GM23338 (cell line): ENCODE measurements at regions not wholly inside any gene's neighbourhood (a gene's known extent, or its start where the extent isn't known, plus 50 kb on each side); places are given as distances from the start of the nearest gene placed in this dataset.

Experiments
- ATAC-seq: fragments of 200-7000 bp; cut with Tn5 transposase; 3 replicates; pipeline ENCODE4 v1.9.1; 2020
- DNase-seq: peaks from one replicate; pipeline ENCODE4 v3.0.0-alpha.2; 2015; ENCODE audit warnings: low spot score
- H2AFZ ChIP-seq: fragments of 200-600 bp; sonication (generic); 2 replicates; pipeline ENCODE4 v1.8.0; 2016; ENCODE audit warnings: antibody characterized with exemption, mild to moderate bottlenecking, moderate library complexity
- H3F3A ChIP-seq: fragments of 200-600 bp; sonication (generic); replicated peaks from 2 replicates; pipeline ENCODE4 v1.8.0; 2017; ENCODE audit warnings: antibody characterized with exemption, mixed run types, low read depth
- H3K27ac ChIP-seq: fragments of 200-600 bp; sonication (generic); 2 replicates; pipeline ENCODE4 v1.6.1; 2016; ENCODE audit warnings: low read depth
- H3K27me3 ChIP-seq: fragments of 200-600 bp; sonication (generic); 2 replicates; pipeline ENCODE4 v1.8.0; 2016; ENCODE audit warnings: mild to moderate bottlenecking, mixed run types, moderate library complexity; ENCODE audit not compliant: insufficient read depth
- H3K36me3 ChIP-seq: fragments of 200-600 bp; sonication (generic); 2 replicates; pipeline ENCODE4 v1.8.0; 2016; ENCODE audit warnings: mild to moderate bottlenecking; ENCODE audit not compliant: insufficient read depth
- H3K4me1 ChIP-seq: fragments of 200-600 bp; sonication (generic); 2 replicates; pipeline ENCODE4 v1.8.0; 2016; ENCODE audit warnings: mild to moderate bottlenecking, moderate library complexity; ENCODE audit not compliant: insufficient read depth
- H3K4me2 ChIP-seq: fragments of 200-600 bp; sonication (generic); 2 replicates; pipeline ENCODE4 v1.7.1; 2017; ENCODE audit warnings: mixed run types
- H3K4me3 ChIP-seq: fragments of 200-600 bp; sonication (generic); 2 replicates; pipeline ENCODE4 v1.6.1; 2016; ENCODE audit warnings: mixed run types
- H3K79me2 ChIP-seq: fragments of 200-600 bp; sonication (generic); replicated peaks from 2 replicates; pipeline ENCODE4 v1.8.0; 2017; ENCODE audit warnings: mild to moderate bottlenecking; ENCODE audit not compliant: insufficient read depth
- H3K9me2 ChIP-seq: fragments of 200-600 bp; sonication (generic); 2 replicates; pipeline ENCODE4 v1.8.0; 2017; ENCODE audit not compliant: insufficient read depth
- H4K20me1 ChIP-seq: fragments of 200-600 bp; sonication (generic); replicated peaks from 2 replicates; pipeline ENCODE4 v1.8.0; 2017; ENCODE audit warnings: mild to moderate bottlenecking; ENCODE audit not compliant: insufficient read depth
- H3K27ac Mint-ChIP-seq: 2 replicates; pipeline ENCODE4 v1.8.0; 2020; ENCODE audit warnings: inconsistent platforms, mild to moderate bottlenecking, moderate library complexity, mixed read lengths
- H3K27me3 Mint-ChIP-seq: 3 replicates; pipeline ENCODE4 v1.8.0; 2022; ENCODE audit warnings: low read depth, mild to moderate bottlenecking, moderate library complexity, mixed read lengths, inconsistent platforms; ENCODE audit not compliant: insufficient read depth, poor library complexity
- H3K36me3 Mint-ChIP-seq: 3 replicates; pipeline ENCODE4 v1.8.0; 2021; ENCODE audit warnings: low read depth, mild to moderate bottlenecking, inconsistent platforms, moderate library complexity, mixed read lengths
- H3K4me1 Mint-ChIP-seq: 3 replicates; pipeline ENCODE4 v1.8.0; 2020; ENCODE audit warnings: mild to moderate bottlenecking, inconsistent platforms, mixed read lengths
- H3K4me3 Mint-ChIP-seq: 3 replicates; pipeline ENCODE4 v1.8.0; 2021; ENCODE audit warnings: moderate library complexity, mild to moderate bottlenecking, inconsistent platforms, mixed read lengths
- H3K9me3 Mint-ChIP-seq: 3 replicates; pipeline ENCODE4 v1.8.0; 2020; ENCODE audit warnings: moderate library complexity, mild to moderate bottlenecking, inconsistent platforms, mixed read lengths
- CREB1 ChIP-seq: fragments of 250-450 bp; sonication (Bioruptor Pico); IDR thresholded peaks from 2 replicates; pipeline ENCODE4 v1.5.0; 2020; ENCODE audit warnings: low read depth, mild to moderate bottlenecking, moderate library complexity
- EZH2 ChIP-seq: fragments of 200-600 bp; sonication (generic); IDR thresholded peaks from one replicate; pipeline ENCODE4 v1.8.0; 2017; ENCODE audit warnings: antibody characterized with exemption, mild to moderate bottlenecking, low read depth; ENCODE audit not compliant: unreplicated experiment
- EZH2phosphoT487 ChIP-seq: fragments of 200-600 bp; sonication (generic); IDR thresholded peaks from one replicate; pipeline ENCODE4 v1.8.1; 2018; ENCODE audit warnings: antibody characterized with exemption; ENCODE audit not compliant: unreplicated experiment
- NANOG ChIP-seq: IDR thresholded peaks from 2 replicates; pipeline ENCODE4 v1.6.1; 2016; ENCODE audit warnings: antibody characterized with exemption, borderline replicate concordance
- POLR2AphosphoS5 ChIP-seq: IDR thresholded peaks from 2 replicates; pipeline ENCODE4 v1.6.1; 2016; ENCODE audit warnings: antibody characterized with exemption, low read depth
- ZNF114 ChIP-seq: fragments of 250-450 bp; sonication (Bioruptor Pico); IDR thresholded peaks from 2 replicates; pipeline ENCODE4 v1.5.0; 2020; ENCODE audit warnings: mild to moderate bottlenecking, moderate library complexity
- ZNF331 ChIP-seq: fragments of 250-450 bp; sonication (Bioruptor Pico); IDR thresholded peaks from 2 replicates; pipeline ENCODE4 v1.5.0; 2020; ENCODE audit warnings: low read depth, mild to moderate bottlenecking, moderate library complexity
- TF ChIP-seq, protein P1 (sequence below): fragments of 250-450 bp; sonication (Bioruptor Pico); IDR thresholded peaks from 2 replicates; pipeline ENCODE4 v1.5.0; 2020; ENCODE audit warnings: mild to moderate bottlenecking, moderate library complexity
- TF ChIP-seq, protein P2 (sequence below), 2 experiments: fragments of 200-600 bp in 1 of 2; sonication (generic) in 1 of 2; conservative IDR thresholded peaks; 2 replicates each; pipeline versions ENCODE4 v1.5.1 to v1.6.1; 2016 to 2017; ENCODE audit warnings: antibody characterized with exemption in 2 of 2, low read depth in 2 of 2, mild to moderate bottlenecking in 2 of 2, moderate library complexity in 1 of 2
- TF ChIP-seq, protein P3 (sequence below): IDR thresholded peaks from 2 replicates; pipeline ENCODE4 v1.6.1; 2016; ENCODE audit warnings: antibody characterized with exemption

DNA sequence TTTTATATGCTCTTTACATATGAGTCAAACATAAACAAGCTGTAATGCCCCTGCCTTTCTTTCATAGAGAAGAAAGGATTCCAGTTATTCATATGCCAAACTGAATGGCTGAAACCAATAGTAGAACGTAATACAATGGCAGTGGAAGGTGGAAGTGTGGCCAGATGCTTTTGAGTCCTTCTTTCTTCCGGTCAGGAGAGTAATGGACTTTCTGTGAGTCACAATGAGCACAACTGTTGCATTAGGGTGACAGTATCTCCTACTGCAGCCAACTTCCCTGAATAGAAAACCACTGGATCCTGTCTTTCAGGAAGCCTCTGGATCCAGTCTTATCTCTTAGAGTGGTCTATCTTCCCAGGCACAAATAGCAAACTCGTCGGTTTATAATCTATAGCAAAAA, 855.2 kb downstream of the MAT2B start (continued):
- TF ChIP-seq, protein P1, sequence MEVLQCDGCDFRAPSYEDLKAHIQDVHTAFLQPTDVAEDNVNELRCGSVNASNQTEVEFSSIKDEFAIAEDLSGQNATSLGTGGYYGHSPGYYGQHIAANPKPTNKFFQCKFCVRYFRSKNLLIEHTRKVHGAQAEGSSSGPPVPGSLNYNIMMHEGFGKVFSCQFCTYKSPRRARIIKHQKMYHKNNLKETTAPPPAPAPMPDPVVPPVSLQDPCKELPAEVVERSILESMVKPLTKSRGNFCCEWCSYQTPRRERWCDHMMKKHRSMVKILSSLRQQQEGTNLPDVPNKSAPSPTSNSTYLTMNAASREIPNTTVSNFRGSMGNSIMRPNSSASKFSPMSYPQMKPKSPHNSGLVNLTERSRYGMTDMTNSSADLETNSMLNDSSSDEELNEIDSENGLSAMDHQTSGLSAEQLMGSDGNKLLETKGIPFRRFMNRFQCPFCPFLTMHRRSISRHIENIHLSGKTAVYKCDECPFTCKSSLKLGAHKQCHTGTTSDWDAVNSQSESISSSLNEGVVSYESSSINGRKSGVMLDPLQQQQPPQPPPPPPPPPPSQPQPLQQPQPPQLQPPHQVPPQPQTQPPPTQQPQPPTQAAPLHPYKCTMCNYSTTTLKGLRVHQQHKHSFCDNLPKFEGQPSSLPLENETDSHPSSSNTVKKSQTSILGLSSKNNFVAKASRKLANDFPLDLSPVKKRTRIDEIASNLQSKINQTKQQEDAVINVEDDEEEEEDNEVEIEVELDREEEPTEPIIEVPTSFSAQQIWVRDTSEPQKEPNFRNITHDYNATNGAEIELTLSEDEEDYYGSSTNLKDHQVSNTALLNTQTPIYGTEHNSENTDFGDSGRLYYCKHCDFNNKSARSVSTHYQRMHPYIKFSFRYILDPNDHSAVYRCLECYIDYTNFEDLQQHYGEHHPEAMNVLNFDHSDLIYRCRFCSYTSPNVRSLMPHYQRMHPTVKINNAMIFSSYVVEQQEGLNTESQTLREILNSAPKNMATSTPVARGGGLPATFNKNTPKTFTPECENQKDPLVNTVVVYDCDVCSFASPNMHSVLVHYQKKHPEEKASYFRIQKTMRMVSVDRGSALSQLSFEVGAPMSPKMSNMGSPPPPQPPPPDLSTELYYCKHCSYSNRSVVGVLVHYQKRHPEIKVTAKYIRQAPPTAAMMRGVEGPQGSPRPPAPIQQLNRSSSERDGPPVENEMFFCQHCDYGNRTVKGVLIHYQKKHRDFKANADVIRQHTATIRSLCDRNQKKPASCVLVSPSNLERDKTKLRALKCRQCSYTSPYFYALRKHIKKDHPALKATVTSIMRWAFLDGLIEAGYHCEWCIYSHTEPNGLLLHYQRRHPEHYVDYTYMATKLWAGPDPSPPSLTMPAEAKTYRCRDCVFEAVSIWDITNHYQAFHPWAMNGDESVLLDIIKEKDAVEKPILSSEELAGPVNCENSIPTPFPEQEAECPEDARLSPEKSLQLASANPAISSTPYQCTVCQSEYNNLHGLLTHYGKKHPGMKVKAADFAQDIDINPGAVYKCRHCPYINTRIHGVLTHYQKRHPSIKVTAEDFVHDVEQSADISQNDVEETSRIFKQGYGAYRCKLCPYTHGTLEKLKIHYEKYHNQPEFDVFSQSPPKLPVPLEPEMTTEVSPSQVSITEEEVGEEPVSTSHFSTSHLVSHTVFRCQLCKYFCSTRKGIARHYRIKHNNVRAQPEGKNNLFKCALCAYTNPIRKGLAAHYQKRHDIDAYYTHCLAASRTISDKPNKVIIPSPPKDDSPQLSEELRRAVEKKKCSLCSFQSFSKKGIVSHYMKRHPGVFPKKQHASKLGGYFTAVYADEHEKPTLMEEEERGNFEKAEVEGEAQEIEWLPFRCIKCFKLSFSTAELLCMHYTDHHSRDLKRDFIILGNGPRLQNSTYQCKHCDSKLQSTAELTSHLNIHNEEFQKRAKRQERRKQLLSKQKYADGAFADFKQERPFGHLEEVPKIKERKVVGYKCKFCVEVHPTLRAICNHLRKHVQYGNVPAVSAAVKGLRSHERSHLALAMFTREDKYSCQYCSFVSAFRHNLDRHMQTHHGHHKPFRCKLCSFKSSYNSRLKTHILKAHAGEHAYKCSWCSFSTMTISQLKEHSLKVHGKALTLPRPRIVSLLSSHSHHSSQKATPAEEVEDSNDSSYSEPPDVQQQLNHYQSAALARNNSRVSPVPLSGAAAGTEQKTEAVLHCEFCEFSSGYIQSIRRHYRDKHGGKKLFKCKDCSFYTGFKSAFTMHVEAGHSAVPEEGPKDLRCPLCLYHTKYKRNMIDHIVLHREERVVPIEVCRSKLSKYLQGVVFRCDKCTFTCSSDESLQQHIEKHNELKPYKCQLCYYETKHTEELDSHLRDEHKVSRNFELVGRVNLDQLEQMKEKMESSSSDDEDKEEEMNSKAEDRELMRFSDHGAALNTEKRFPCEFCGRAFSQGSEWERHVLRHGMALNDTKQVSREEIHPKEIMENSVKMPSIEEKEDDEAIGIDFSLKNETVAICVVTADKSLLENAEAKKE: no peak
- TF ChIP-seq ZNF331 (CRISPR knock-in tag) (no peak), CREB1 (CRISPR knock-in tag) (no peak), NANOG (no peak), EZH2phosphoT487 (no peak), POLR2AphosphoS5 (no peak), EZH2 (no peak)
- TF ChIP-seq, protein P2, sequence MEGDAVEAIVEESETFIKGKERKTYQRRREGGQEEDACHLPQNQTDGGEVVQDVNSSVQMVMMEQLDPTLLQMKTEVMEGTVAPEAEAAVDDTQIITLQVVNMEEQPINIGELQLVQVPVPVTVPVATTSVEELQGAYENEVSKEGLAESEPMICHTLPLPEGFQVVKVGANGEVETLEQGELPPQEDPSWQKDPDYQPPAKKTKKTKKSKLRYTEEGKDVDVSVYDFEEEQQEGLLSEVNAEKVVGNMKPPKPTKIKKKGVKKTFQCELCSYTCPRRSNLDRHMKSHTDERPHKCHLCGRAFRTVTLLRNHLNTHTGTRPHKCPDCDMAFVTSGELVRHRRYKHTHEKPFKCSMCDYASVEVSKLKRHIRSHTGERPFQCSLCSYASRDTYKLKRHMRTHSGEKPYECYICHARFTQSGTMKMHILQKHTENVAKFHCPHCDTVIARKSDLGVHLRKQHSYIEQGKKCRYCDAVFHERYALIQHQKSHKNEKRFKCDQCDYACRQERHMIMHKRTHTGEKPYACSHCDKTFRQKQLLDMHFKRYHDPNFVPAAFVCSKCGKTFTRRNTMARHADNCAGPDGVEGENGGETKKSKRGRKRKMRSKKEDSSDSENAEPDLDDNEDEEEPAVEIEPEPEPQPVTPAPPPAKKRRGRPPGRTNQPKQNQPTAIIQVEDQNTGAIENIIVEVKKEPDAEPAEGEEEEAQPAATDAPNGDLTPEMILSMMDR (conservative IDR thresholded peaks at IDR 0.05; ENCODE audit: low read depth in 2 of 2): no peak

DNA sequence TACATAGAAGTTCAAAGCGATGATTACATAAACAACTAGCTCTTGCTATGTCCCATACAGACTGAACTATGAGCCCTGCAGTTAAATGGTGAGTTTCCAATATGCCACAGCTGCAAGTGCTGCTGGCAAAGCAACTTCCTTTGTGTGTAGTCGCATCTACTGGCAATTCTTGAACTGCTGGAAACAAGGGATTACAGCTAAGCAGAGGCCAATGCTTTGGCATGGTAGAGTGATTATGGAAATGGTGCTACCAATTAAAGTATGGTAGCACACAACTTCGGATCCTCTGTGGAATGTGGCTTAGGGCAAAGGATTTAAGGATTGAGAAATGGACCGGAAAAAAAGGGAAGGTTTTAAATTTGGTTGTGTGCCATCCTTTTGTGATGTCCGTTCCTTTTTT, 856.6 kb downstream of the MAT2B start:
- no peaks in the 10 kb centered on the region for H3K79me2 ChIP-seq
- H3K27me3 Mint-ChIP-seq: no peaks in the 10 kb centered on the region
- no peaks in the 10 kb centered on the region for H3K36me3 Mint-ChIP-seq
- H4K20me1 ChIP-seq: no peaks in the 10 kb centered on the region
- no peaks in the 10 kb centered on the region for H3F3A ChIP-seq
- H3K9me3 Mint-ChIP-seq: no peaks in the 10 kb centered on the region
- H3K4me2 ChIP-seq: no peak overlapping the region
- no peak overlapping the region for H3K4me3 ChIP-seq
- H3K4me1 ChIP-seq: no peaks in the 10 kb centered on the region
- H3K4me3 Mint-ChIP-seq: no peak overlapping the region
- ATAC-seq: no peak
- DNase-seq: no peak
- H3K27me3 ChIP-seq: no peaks in the 10 kb centered on the region
- no peaks in the 10 kb centered on the region for H3K36me3 ChIP-seq
- no peak overlapping the region for H3K27ac Mint-ChIP-seq
- peaks cover 5% of the 10 kb centered on the region for H3K9me2 ChIP-seq
- no peak overlapping the region for H3K27ac ChIP-seq
- no peak overlapping the region for H2AFZ ChIP-seq
- H3K4me1 Mint-ChIP-seq: no peaks in the 10 kb centered on the region; the same call in 2 of the 3 replicates
- no peak for TF ChIP-seq POLR2AphosphoS5
- TF ChIP-seq ZNF331 (CRISPR knock-in tag): no peak
- no peak for TF ChIP-seq NANOG
- TF ChIP-seq, protein P3, sequence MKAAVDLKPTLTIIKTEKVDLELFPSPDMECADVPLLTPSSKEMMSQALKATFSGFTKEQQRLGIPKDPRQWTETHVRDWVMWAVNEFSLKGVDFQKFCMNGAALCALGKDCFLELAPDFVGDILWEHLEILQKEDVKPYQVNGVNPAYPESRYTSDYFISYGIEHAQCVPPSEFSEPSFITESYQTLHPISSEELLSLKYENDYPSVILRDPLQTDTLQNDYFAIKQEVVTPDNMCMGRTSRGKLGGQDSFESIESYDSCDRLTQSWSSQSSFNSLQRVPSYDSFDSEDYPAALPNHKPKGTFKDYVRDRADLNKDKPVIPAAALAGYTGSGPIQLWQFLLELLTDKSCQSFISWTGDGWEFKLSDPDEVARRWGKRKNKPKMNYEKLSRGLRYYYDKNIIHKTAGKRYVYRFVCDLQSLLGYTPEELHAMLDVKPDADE: no peak
- no peak for TF ChIP-seq ZNF114 (CRISPR knock-in tag)
- TF ChIP-seq EZH2: no peak
- TF ChIP-seq, protein P2 (conservative IDR thresholded peaks at IDR 0.05; ENCODE audit: low read depth in 2 of 2): no peak
